T-helper 17 cell (primary cell): ENCODE measurements at regions not wholly inside any gene's neighbourhood (a gene's known extent, or its start where the extent isn't known, plus 50 kb on each side); places are given as distances from the start of the nearest gene placed in this dataset.
A peak's percentile ranks its signal among the peaks of the same experiment; 100 is the strongest.
"Not testable (repeated sequence)": the region's sequence is repeated elsewhere in the genome, so short reads cannot be mapped to it uniquely, and the experiment has no call there.

Source experiments
- ATAC-seq: fragments of 150-1000 bp; cut with Tn5 transposase; 2 replicates; pipeline ENCODE4 v1.10.0; 2021; ENCODE audit warnings: mild to moderate bottlenecking, moderate library complexity
- DNase-seq, 3 donors: peaks; one replicate each; pipeline versions ENCODE4 v3.0.0 to v3.0.0-alpha.2; 2020 to 2021
- H3K9me3 ChIP-seq: one replicate; pipeline ENCODE4 v1.7.0; 2013; ENCODE audit warnings: low read length, mild to moderate bottlenecking; ENCODE audit not compliant: control insufficient read depth, poor library complexity, severe bottlenecking
- H3K27ac Mint-ChIP-seq: one replicate; pipeline ENCODE4 v1.8.0; 2022; ENCODE audit warnings: mild to moderate bottlenecking, moderate library complexity, mixed read lengths
- H3K27me3 Mint-ChIP-seq: one replicate; pipeline ENCODE4 v1.8.0; 2022; ENCODE audit warnings: mixed read lengths
- H3K36me3 Mint-ChIP-seq: one replicate; pipeline ENCODE4 v1.8.0; 2022; ENCODE audit warnings: low read depth, mixed read lengths
- H3K4me1 Mint-ChIP-seq: one replicate; pipeline ENCODE4 v1.8.0; 2022; ENCODE audit warnings: mild to moderate bottlenecking, mixed read lengths
- H3K4me3 Mint-ChIP-seq: one replicate; pipeline ENCODE4 v1.8.0; 2022; ENCODE audit warnings: mild to moderate bottlenecking, moderate library complexity, mixed read lengths

DNA sequence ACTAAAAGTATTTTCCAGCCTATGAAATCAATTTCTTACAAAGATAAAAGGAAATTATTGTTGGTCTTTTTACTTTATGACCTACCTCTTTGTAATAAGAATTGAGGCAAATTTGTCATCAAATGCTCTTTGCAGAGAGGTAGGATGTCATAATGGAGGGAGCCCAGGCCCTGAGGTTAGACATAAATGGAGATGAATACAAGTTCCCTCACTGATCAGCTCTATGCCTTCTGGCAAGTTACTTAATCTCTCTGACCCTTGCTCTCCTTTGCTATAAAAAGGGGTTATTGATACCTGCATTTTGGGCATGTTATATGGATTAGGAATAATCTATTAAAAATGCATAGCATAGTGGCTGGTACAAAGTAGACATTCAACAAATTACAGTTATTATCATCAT lies 146.9 kb upstream of the KRR1 start:
- Mint-ChIP-seq H3K27ac (no peak overlapping the region), H3K27me3 (no peaks in the 10 kb centered on the region), H3K36me3 (peaks cover 3% of the 10 kb centered on the region), H3K4me3 (no peak overlapping the region), H3K4me1 (peaks cover 6% of the 10 kb centered on the region)
- DNase-seq: no peak
- no peaks in the 10 kb centered on the region for H3K9me3 ChIP-seq
- no peak for ATAC-seq

DNA sequence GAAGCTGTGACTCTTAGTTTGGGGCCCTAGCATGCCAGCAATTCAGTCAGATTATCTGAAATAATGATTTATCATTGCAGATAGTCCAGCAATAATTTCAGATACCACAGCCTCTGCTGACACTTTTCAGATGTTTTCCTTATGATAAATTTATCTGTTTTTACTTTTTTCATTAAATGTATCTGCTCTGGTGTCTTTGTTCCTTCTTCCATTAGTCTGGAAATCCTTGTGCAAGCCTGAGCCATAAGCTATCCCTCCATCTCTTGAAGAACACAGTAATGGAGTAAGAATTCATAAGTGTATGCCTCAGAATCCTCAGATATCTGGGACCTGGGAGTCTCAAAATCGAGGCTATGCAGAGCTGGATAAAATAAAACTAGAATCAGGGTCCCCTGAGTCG lies 146.4 kb upstream of the KRR1 start:
- H3K27ac Mint-ChIP-seq: no peak overlapping the region
- H3K9me3 ChIP-seq: no peaks in the 10 kb centered on the region
- no peak overlapping the region for H3K4me3 Mint-ChIP-seq
- H3K36me3 Mint-ChIP-seq: peaks cover 3% of the 10 kb centered on the region
- ATAC-seq (no peak), DNase-seq (no peak)
- peaks cover 6% of the 10 kb centered on the region for H3K4me1 Mint-ChIP-seq
- no peaks in the 10 kb centered on the region for H3K27me3 Mint-ChIP-seq

DNA sequence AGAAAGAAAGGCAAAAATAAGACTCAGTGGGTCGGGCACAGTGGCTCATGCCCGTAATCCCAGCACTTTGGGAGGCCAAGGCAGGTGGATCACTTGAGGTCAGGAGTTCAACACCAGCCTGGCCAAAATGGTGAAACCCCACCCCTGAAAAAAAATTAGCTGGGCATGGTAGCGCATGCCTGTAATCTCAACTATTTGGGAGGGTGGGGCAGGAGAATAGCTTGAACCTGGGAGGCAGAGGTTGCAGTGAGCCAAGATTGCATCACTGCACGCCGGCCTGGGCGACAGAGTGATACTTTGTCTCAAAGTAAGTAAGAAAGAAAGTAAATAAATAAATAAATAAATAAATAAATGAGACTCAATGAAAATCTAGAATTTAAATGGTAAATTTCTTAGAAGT lies 145.9 kb upstream of the KRR1 start:
- H3K27me3 Mint-ChIP-seq, ATAC-seq, DNase-seq, H3K27ac Mint-ChIP-seq, H3K4me1 Mint-ChIP-seq, H3K9me3 ChIP-seq, H3K4me3 Mint-ChIP-seq, H3K36me3 Mint-ChIP-seq: not testable (repeated sequence)

DNA sequence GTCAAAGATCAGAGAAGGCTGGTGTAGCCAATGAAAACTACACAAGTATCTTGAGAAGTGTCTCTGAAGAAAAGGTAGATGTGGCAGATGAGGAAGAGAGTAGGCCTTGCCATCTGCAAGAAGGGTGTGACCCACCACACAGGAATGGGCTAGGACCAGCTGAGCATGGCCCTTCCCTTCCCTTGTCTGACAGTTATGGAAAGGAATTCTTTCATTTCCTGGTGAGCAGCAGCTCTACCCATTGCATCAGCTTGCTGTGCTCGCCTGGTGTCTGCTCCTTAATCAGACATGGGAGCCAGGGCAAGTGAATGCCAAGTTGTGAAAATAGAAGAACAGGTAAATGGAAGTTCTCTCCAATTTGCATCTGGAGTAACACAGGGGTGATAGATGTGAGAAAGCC lies 145.2 kb upstream of the KRR1 start:
- no peak overlapping the region for H3K27ac Mint-ChIP-seq
- peaks cover 3% of the 10 kb centered on the region for H3K36me3 Mint-ChIP-seq
- H3K4me1 Mint-ChIP-seq: peaks cover 6% of the 10 kb centered on the region
- DNase-seq: no peak
- no peak overlapping the region for H3K4me3 Mint-ChIP-seq
- no peak for ATAC-seq
- H3K9me3 ChIP-seq: no peaks in the 10 kb centered on the region
- no peaks in the 10 kb centered on the region for H3K27me3 Mint-ChIP-seq

DNA sequence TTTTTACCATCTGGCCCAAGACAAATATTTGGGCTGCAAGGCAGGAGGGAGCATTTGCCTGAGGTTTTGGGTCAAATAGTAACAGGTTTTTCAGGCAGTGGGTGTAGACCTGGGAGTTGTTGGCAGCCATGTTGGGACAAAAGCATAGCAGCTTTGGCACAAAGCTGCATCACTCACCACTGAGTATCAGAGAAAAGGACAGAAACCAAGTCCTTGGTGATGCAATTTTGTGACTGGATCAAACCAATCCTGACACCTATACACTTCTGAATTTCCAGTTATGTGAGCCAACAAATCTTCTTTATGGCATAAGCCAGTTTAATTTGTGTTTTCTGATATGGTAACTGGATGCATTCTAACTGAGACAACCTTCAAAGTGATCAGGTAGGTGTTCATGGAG lies 144.8 kb upstream of the KRR1 start:
- no peaks in the 10 kb centered on the region for H3K9me3 ChIP-seq
- ATAC-seq: no peak
- Mint-ChIP-seq H3K27me3 (no peaks in the 10 kb centered on the region), H3K4me1 (peaks cover 6% of the 10 kb centered on the region), H3K4me3 (no peak overlapping the region), H3K36me3 (peaks cover 3% of the 10 kb centered on the region), H3K27ac (no peak overlapping the region)
- DNase-seq: no peak

DNA sequence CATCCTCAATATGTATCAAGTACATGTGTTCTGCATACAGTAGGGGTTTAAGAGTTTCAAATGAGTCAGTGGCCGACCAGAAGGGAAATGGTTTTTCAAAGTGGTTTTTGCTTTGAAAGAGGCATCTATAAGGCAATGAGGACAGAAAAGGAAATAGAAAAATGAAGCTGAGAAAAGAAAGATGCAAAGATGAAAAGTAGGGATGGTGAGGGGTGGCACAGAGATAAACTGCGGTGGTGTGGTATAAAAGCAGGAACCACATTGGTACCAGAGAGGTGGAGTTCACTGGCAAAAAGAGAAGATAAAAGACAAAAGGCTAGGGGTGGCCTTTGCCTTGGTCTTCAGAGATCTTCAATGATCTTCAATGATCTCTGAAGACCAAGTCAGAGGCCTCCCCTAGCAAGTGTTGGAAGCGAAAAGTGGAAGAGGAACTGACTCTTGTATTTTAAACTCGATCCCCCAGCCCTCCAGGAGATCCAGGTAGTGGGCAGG lies 144.0 kb upstream of the KRR1 start:
- ATAC-seq (no peak), DNase-seq (no peak)
- H3K9me3 ChIP-seq: no peaks in the 10 kb centered on the region
- no peak overlapping the region for H3K4me3 Mint-ChIP-seq
- H3K36me3 Mint-ChIP-seq: peaks cover 3% of the 10 kb centered on the region
- H3K27ac Mint-ChIP-seq: peak overlapping the region; percentile 32
- H3K27me3 Mint-ChIP-seq: no peaks in the 10 kb centered on the region
- peaks cover 6% of the 10 kb centered on the region for H3K4me1 Mint-ChIP-seq

DNA sequence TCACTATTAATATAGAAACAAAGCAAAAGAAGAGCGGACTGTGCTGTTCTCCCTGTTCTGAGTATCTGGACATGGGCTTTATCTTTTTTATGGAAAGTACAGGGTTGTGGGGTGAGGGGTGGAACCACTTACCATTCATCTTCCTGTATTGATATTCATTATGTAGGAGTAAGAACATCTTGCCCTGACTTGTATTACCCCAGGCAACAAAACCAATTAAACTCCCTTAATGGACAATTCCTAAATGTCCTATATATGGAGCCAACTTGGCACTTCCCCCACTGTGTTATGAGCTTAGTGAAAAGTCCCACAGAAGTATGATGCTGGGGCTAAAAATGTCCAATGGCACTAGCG lies 139.9 kb upstream of the KRR1 start:
- peaks cover 6% of the 10 kb centered on the region for H3K4me1 Mint-ChIP-seq
- no peak overlapping the region for H3K27ac Mint-ChIP-seq
- ATAC-seq (no peak), DNase-seq (no peak)
- H3K9me3 ChIP-seq: no peaks in the 10 kb centered on the region
- H3K27me3 Mint-ChIP-seq: no peaks in the 10 kb centered on the region
- H3K4me3 Mint-ChIP-seq: no peak overlapping the region
- peaks cover 3% of the 10 kb centered on the region for H3K36me3 Mint-ChIP-seq

DNA sequence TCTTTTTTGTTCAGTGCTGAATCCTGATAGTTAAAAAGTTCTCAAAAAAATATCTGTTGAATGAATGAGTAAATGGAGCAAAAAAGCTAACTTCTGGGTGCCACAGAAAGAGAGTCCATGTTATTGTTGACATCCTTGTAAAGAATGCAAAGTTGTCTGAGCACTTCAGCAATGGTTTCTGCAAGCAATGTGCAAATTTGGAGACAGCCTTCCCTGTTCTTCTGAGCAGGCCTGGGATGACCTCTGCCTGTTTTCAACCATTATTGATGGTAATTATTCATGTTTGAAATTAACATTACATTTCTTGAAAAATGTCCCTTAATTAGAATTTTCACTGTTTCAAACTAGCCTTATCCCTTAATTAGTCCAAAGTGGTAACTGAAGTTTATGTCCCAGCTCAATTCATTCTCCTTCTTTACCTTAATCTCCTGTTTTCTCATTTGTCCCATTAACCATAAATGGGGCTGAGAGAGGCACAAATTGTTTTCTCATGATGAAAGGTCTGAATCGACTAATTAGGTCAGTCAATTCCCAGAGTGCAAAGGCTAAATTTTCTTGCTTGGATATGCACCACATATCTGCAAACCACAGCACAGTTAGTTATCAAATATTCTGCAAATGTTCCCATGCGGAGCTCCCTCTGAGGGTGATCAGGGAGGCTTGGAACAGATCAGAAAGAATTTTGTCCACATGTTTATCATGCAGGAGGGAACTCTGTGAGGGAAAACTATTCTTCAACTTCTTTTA lies 139.4 kb upstream of the KRR1 start:
- H3K4me3 Mint-ChIP-seq: no peak overlapping the region
- H3K9me3 ChIP-seq: no peaks in the 10 kb centered on the region
- no peaks in the 10 kb centered on the region for H3K27me3 Mint-ChIP-seq
- peaks cover 6% of the 10 kb centered on the region for H3K4me1 Mint-ChIP-seq
- ATAC-seq (no peak), DNase-seq (no peak)
- no peak overlapping the region for H3K27ac Mint-ChIP-seq
- H3K36me3 Mint-ChIP-seq: peaks cover 3% of the 10 kb centered on the region

DNA sequence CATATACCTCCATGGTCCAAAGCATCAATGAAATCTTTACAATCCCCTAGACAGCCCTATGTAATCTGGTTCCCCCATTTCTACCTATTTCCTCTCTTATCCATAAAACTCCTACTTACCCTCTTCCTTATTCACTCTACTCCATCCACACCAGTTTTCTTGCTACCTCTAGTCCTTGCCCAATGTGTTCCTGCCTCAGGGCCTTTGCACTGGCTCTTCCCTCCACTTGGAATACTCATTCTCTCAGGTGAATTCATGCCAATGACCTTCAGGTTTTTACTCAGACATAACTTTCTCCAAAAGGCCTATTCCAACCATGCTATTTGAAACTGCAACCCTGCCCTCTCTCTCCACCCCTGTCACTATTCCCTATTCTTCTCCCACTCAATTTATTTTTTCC lies 138.7 kb upstream of the KRR1 start:
- no peak overlapping the region for H3K27ac Mint-ChIP-seq
- no peak overlapping the region for H3K4me3 Mint-ChIP-seq
- DNase-seq (no peak), ATAC-seq (no peak)
- no peaks in the 10 kb centered on the region for H3K27me3 Mint-ChIP-seq
- H3K4me1 Mint-ChIP-seq: peaks cover under 1% of the 10 kb centered on the region
- H3K9me3 ChIP-seq: no peaks in the 10 kb centered on the region
- peaks cover 3% of the 10 kb centered on the region for H3K36me3 Mint-ChIP-seq

DNA sequence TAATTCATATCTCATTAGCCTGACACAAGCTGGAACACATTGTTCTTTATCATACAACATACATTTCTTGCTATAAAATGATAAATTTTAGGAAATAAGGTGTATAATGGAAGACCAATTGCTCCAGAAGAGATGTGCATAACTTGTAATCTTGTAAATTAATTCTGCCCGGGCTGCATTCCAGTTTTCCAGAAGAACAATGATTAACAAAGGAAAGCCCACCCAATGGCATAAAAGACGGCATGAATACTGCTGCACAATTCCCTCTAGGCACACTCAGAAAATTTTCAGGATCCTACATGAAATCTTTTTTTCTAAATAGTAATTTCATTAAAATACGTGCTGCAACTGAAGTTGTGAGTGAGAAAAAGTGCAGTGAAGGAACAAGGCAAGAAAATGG lies 137.4 kb upstream of the KRR1 start:
- H3K9me3 ChIP-seq: no peaks in the 10 kb centered on the region
- Mint-ChIP-seq H3K4me1 (no peaks in the 10 kb centered on the region), H3K27ac (no peak overlapping the region), H3K4me3 (no peak overlapping the region), H3K36me3 (peaks cover 3% of the 10 kb centered on the region), H3K27me3 (no peaks in the 10 kb centered on the region)
- no peak for ATAC-seq
- DNase-seq: no peak

DNA sequence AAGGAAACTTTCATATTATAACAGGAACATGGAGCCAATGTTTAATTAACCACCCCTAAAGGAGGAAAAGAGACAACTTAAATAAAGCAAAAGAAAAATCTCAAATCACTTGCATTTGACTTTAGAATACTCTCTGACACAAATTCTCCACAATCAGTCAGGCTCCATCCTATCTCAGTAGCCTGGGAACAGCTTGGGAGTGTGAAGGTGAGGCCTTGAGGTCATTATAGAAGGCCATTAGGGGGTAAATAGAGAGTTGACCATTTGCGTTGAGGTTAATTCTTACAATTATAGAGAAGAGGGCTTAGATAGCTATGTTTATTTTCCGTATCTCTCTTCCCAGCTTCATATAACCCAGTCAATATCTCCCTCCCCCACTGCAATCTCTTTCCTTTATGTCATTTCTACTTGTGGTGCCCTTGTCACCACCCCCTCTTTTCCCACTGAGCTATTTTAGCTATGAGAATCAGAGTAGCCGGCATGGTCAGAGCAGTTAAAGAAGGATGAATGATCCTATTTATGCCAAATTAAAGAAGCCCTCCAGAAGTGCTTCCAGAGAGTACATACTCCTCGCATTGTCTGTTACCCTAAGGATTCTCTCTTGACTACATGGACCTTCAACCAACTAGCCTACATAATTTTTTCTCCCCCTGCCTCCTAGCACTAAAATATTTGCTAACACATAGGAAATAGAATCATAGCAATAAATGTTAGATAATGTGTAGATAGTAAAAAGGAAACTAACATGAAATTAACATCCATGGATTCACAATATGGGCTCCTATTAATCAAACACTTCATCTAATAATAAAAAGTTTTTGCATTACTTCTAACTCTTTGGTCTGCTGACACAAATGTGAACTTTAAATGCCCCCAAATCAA lies 135.2 kb upstream of the KRR1 start:
- Mint-ChIP-seq H3K4me1 (peaks cover under 1% of the 10 kb centered on the region), H3K36me3 (no peaks in the 10 kb centered on the region), H3K27me3 (no peaks in the 10 kb centered on the region), H3K4me3 (no peak overlapping the region), H3K27ac (no peak overlapping the region)
- no peak for DNase-seq
- no peaks in the 10 kb centered on the region for H3K9me3 ChIP-seq
- ATAC-seq: no peak

DNA sequence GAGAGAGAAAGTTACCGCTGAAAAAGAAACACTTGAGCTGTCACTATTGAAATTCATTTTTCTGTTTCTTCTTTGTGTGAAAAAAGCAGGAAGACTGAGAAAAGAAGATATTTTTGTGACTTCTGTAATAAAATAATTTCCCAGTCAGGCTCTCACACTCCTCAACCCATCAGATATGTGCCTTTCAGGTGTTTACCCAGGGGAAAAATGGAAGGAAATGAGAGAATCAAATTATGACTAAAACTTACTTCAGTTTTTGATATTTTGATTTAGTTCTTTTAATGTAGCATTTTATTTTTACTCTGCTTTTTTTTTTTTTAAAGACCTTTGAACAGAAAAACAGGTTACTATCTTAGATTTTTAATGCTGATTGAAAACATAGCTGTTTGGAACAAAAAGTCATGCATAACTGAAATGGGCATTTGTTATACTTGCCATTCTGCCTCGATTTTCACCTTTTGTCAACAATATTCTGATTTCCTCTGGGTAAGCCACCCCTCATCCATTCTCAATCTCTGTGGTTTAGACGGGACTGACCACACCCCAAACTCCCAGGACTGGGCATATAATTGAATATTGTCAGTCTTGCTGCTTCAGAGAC lies 133.2 kb upstream of the KRR1 start:
- H3K27me3 Mint-ChIP-seq: no peaks in the 10 kb centered on the region
- H3K36me3 Mint-ChIP-seq: no peaks in the 10 kb centered on the region
- ATAC-seq: no peak
- peaks cover 11% of the 10 kb centered on the region for H3K4me1 Mint-ChIP-seq
- DNase-seq: no peak
- no peaks in the 10 kb centered on the region for H3K9me3 ChIP-seq
- H3K4me3 Mint-ChIP-seq: no peak overlapping the region
- no peak overlapping the region for H3K27ac Mint-ChIP-seq

DNA sequence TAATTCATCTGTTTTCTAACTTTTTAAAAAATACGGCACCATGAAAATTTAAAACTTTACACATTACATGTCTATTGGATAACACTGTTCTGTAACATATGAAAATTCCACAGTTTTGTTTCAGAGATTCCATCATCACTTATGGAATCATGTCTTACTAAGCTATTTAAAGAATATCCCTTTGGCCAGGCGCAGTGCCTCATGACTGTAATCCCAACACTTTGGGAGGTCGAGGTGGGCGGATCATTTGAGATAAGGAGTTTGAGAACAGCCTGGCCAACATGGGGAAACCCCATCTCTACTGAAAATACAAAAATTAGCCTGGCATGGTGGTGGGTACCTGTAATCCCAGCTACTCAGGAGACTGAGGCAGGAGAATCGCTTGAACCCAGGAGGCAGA lies 131.7 kb upstream of the KRR1 start:
- ATAC-seq, DNase-seq, H3K27me3 Mint-ChIP-seq, H3K9me3 ChIP-seq, H3K36me3 Mint-ChIP-seq, H3K27ac Mint-ChIP-seq, H3K4me3 Mint-ChIP-seq: not testable (repeated sequence)
- H3K4me1 Mint-ChIP-seq: peaks cover 11% of the 10 kb centered on the region
